ENCODE measurements at regions not wholly inside any gene's neighbourhood (a gene's known extent, or its start where the extent isn't known, plus 50 kb on each side); places are given as distances from the start of the nearest gene placed in this dataset.

GRCh38 chr2:129117434-129117833, 798.8 kb upstream of the HS6ST1 start:
- no peaks in the 10 kb centered on the region for H3K4me1 ChIP-seq
- Mint-ChIP-seq H3K4me3 (ENCODE audit: unreplicated experiment) (no peak overlapping the region), H3K36me3 (ENCODE audit: insufficient read depth, unreplicated experiment) (no peaks in the 10 kb centered on the region), H3K4me1 (ENCODE audit: low read depth, unreplicated experiment) (no peaks in the 10 kb centered on the region), H3K9me3 (ENCODE audit: unreplicated experiment) (peaks cover 15% of the 10 kb centered on the region), H3K27me3 (ENCODE audit: insufficient read depth, unreplicated experiment) (peaks cover 5% of the 10 kb centered on the region), H3K27ac (ENCODE audit: unreplicated experiment) (no peak overlapping the region)
- no peak overlapping the region for H3K4me3 ChIP-seq (ENCODE audit: low read depth, low read length)
- no peak for DNase-seq
- intact Hi-C loops (cut with micrococcal nuclease; ENCODE audit: unreplicated experiment): no loop called here
- ChIA-PET CTCF (no interaction called here), POLR2A (no interaction called here)
- H3K9me3 ChIP-seq: no peaks in the 10 kb centered on the region
- no peaks in the 10 kb centered on the region; the same call in 1 of the 2 replicates for H3K36me3 ChIP-seq (ENCODE audit: control insufficient read depth, insufficient read depth, low read length)
- no peak for TF ChIP-seq CTCF (IDR thresholded peaks at IDR 0.05; ENCODE audit: insufficient read depth in 1 of 2, low read depth in 1 of 2, low read length in 1 of 2, severe bottlenecking in 1 of 2, unreplicated experiment in 1 of 2)
- no TSS peak for BruUV-seq (replicated peaks)
- H3K27me3 ChIP-seq (replicated peaks; ENCODE audit: control insufficient read depth, insufficient read depth, low read length): no peaks in the 10 kb centered on the region

GRCh38 chr2:129118296-129118695, 799.6 kb upstream of the HS6ST1 start:
- no peaks in the 10 kb centered on the region for H3K27me3 ChIP-seq (replicated peaks; ENCODE audit: control insufficient read depth, insufficient read depth, low read length)
- no peaks in the 10 kb centered on the region for H3K4me1 ChIP-seq
- intact Hi-C loops (cut with micrococcal nuclease; ENCODE audit: unreplicated experiment): no loop called here
- H3K36me3 ChIP-seq (ENCODE audit: control insufficient read depth, insufficient read depth, low read length): no peaks in the 10 kb centered on the region; the same call in 1 of the 2 replicates
- DNase-seq: no peak
- CTCF ChIA-PET: no interaction called here
- no TSS peak for BruUV-seq (replicated peaks)
- POLR2A ChIA-PET: no interaction called here
- Mint-ChIP-seq H3K9me3 (ENCODE audit: unreplicated experiment) (peaks cover 15% of the 10 kb centered on the region), H3K27ac (ENCODE audit: unreplicated experiment) (no peak overlapping the region), H3K27me3 (ENCODE audit: insufficient read depth, unreplicated experiment) (peaks cover 8% of the 10 kb centered on the region), H3K4me3 (ENCODE audit: unreplicated experiment) (no peak overlapping the region), H3K36me3 (ENCODE audit: insufficient read depth, unreplicated experiment) (no peaks in the 10 kb centered on the region), H3K4me1 (ENCODE audit: low read depth, unreplicated experiment) (no peaks in the 10 kb centered on the region)
- H3K4me3 ChIP-seq (ENCODE audit: low read depth, low read length): no peak overlapping the region
- H3K9me3 ChIP-seq: no peaks in the 10 kb centered on the region
- TF ChIP-seq CTCF (IDR thresholded peaks at IDR 0.05; ENCODE audit: insufficient read depth in 1 of 2, low read depth in 1 of 2, low read length in 1 of 2, severe bottlenecking in 1 of 2, unreplicated experiment in 1 of 2): no peak

- H3K27ac Mint-ChIP-seq (ENCODE audit: unreplicated experiment): no peak overlapping the region
- no peaks in the 10 kb centered on the region for H3K9me3 ChIP-seq
- no peaks in the 10 kb centered on the region for H3K9me3 Mint-ChIP-seq (ENCODE audit: unreplicated experiment)
- ChIA-PET POLR2A (no interaction called here), CTCF (no interaction called here)
- no TSS peak for BruUV-seq (replicated peaks)
- no peaks in the 10 kb centered on the region for H3K36me3 ChIP-seq (ENCODE audit: control insufficient read depth, insufficient read depth, low read length)
- H3K4me1 Mint-ChIP-seq (ENCODE audit: low read depth, unreplicated experiment): no peaks in the 10 kb centered on the region
- TF ChIP-seq CTCF (IDR thresholded peaks at IDR 0.05; ENCODE audit: insufficient read depth in 1 of 2, low read depth in 1 of 2, low read length in 1 of 2, severe bottlenecking in 1 of 2, unreplicated experiment in 1 of 2): no peak
- no peak for DNase-seq
- H3K27me3 ChIP-seq (replicated peaks; ENCODE audit: control insufficient read depth, insufficient read depth, low read length): no peaks in the 10 kb centered on the region
- H3K36me3 Mint-ChIP-seq (ENCODE audit: insufficient read depth, unreplicated experiment): no peaks in the 10 kb centered on the region
- H3K27me3 Mint-ChIP-seq (ENCODE audit: insufficient read depth, unreplicated experiment): no peaks in the 10 kb centered on the region
- H3K4me1 ChIP-seq: no peaks in the 10 kb centered on the region
- intact Hi-C loops (cut with micrococcal nuclease; ENCODE audit: unreplicated experiment): no loop called here
- H3K4me3 ChIP-seq (ENCODE audit: low read depth, low read length): no peak overlapping the region
- H3K4me3 Mint-ChIP-seq (ENCODE audit: unreplicated experiment): no peak overlapping the region
Measured at GRCh38 chr2:129129087-129129486, 810.4 kb upstream of the HS6ST1 start.

All from Caco-2 (cell line).